Central memory CD8-positive, alpha-beta T cell (primary cell): ENCODE measurements at regions not wholly inside any gene's neighbourhood (a gene's known extent, or its start where the extent isn't known, plus 50 kb on each side); places are given as distances from the start of the nearest gene placed in this dataset.
"Not testable (repeated sequence)": the region's sequence is repeated elsewhere in the genome, so short reads cannot be mapped to it uniquely, and the experiment has no call there.

ENCODE experiments used
- ATAC-seq: fragments of 150-1000 bp; cut with Tn5 transposase; replicated peaks from 2 replicates; pipeline ENCODE4 v1.10.0; 2022; ENCODE audit warnings: mild to moderate bottlenecking, moderate FRiP score, moderate number of reproducible peaks; ENCODE audit not compliant: poor library complexity, severe bottlenecking; ENCODE audit errors: extremely low read depth
- DNase-seq, 2 donors: peaks; one replicate each; pipeline ENCODE4 v3.0.0; 2021; ENCODE audit warnings: low spot score in 2 of 2
- H3K27ac Mint-ChIP-seq: one replicate; pipeline ENCODE4 v1.8.0; 2022; ENCODE audit warnings: low read depth, mild to moderate bottlenecking, moderate library complexity, mixed read lengths
- H3K27me3 Mint-ChIP-seq: one replicate; pipeline ENCODE4 v1.8.0; 2022; ENCODE audit warnings: mixed read lengths
- H3K36me3 Mint-ChIP-seq: one replicate; pipeline ENCODE4 v1.8.0; 2022; ENCODE audit warnings: mild to moderate bottlenecking, moderate library complexity, mixed read lengths; ENCODE audit not compliant: insufficient read depth
- H3K4me1 Mint-ChIP-seq: one replicate; pipeline ENCODE4 v1.8.0; 2022; ENCODE audit warnings: mixed read lengths
- H3K4me3 Mint-ChIP-seq: one replicate; pipeline ENCODE4 v1.8.0; 2022; ENCODE audit warnings: mild to moderate bottlenecking, moderate library complexity, mixed read lengths
- H3K9me3 Mint-ChIP-seq: one replicate; pipeline ENCODE4 v1.8.0; 2022; ENCODE audit warnings: mixed read lengths

DNA sequence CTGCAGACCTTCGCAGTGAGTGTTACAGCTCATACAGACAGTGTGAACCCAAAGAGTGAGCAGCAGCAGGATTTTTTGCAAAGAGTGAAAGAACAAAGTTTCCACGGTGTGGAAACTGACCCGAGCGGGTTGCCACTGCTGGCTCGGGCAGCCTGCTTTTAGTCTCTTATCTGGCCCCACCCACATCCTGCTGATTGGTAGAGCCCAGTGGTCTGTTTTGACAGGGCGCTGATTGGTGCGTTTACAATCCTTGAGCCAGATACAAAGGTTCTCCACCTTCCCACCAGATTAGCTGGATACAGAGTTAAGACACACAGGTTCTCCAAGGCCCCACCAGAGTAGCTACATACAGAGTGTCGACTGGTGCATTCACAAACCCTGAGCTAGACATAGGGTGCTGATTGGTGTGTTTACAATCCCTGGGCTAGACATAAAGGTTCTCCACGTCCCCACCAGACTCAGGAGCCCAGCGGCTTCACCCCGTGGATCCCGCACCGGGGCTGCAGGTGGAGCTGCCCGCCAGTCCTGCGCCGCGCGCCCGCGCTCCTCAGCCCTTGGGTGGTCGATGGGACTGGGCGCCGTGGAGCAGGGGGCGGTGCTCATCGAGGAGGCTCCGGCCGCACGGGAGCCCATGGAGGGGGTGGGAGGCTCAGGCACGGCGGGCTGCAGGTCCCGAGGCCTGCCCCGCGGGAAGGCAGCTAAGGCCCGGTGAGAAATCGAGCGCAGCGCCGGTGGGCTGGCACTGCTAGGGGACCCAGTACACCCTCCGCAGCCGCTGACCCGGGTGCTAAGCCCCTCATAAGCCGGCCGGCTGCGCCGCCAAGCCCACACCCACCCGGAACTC lies 102.8 kb upstream of the KMT2C start:
- not testable (repeated sequence) for DNase-seq, H3K4me3 Mint-ChIP-seq, H3K9me3 Mint-ChIP-seq, H3K27ac Mint-ChIP-seq, H3K4me1 Mint-ChIP-seq, H3K36me3 Mint-ChIP-seq, ATAC-seq
- H3K27me3 Mint-ChIP-seq: peaks cover 14% of the 10 kb centered on the region

GRCh38 chr7:152537639-152538038 lies 101.8 kb upstream of the KMT2C start:
- Mint-ChIP-seq H3K4me1 (no peaks in the 10 kb centered on the region), H3K4me3 (no peak overlapping the region), H3K36me3 (no peaks in the 10 kb centered on the region), H3K27me3 (peaks cover 14% of the 10 kb centered on the region), H3K27ac (no peak overlapping the region), H3K9me3 (no peaks in the 10 kb centered on the region)
- no peak for ATAC-seq
- no peak for DNase-seq

DNA sequence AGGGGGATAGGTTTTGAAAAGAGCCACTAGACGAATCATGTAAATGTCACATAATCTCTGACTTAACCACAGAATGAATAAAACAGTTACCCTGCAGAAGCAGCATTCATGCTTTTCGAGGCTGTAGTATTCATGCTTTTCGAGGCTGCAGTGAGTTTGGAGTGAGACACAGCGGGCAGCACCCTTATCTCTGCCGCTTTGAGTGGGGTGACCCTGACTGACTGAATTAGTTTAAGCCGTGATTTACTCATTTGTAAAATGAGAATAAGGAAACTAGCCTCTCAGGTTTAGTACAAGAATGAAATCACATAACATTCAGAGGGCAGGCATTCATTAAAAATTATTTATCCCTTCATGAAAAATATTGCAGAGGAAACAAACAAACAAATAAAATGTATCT lies 92.8 kb upstream of the KMT2C start:
- Mint-ChIP-seq H3K36me3 (no peaks in the 10 kb centered on the region), H3K4me1 (no peaks in the 10 kb centered on the region), H3K4me3 (no peak overlapping the region), H3K27me3 (peaks cover 7% of the 10 kb centered on the region), H3K27ac (no peak overlapping the region), H3K9me3 (no peaks in the 10 kb centered on the region)
- DNase-seq (no peak), ATAC-seq (no peak)

- H3K9me3 Mint-ChIP-seq: no peaks in the 10 kb centered on the region
- no peaks in the 10 kb centered on the region for H3K36me3 Mint-ChIP-seq
- no peaks in the 10 kb centered on the region for H3K4me1 Mint-ChIP-seq
- DNase-seq (no peak), ATAC-seq (no peak)
- peaks cover 11% of the 10 kb centered on the region for H3K27me3 Mint-ChIP-seq
- H3K27ac Mint-ChIP-seq: no peak overlapping the region
- H3K4me3 Mint-ChIP-seq: no peak overlapping the region
Measured at GRCh38 chr7:152527610-152528032, 91.8 kb upstream of the KMT2C start.

DNA sequence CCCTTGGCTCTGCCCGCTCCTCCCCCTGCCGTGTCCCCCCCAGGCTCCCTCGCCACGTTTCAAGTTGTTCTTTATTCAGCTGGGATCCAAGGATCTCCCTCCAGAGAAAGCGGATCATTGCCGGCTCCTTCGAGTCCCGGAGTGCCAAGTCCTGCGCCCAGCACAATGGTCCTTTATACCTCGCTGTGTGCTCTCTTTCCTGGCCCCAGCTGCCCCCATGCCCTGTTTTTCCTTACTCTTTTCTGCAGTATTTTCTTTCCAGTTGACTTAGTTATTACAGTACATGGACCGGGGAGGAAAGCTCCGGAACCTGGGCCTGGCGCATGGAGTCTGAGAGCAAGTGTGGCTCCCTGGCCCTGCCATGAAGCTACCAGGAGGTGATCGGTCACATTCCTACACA lies 88.1 kb upstream of the KMT2C start:
- no peaks in the 10 kb centered on the region for H3K36me3 Mint-ChIP-seq
- no peaks in the 10 kb centered on the region for H3K9me3 Mint-ChIP-seq
- no peaks in the 10 kb centered on the region for H3K4me1 Mint-ChIP-seq
- ATAC-seq: no peak
- H3K27me3 Mint-ChIP-seq: peaks cover 11% of the 10 kb centered on the region
- H3K27ac Mint-ChIP-seq: no peak overlapping the region
- no peak overlapping the region for H3K4me3 Mint-ChIP-seq
- no peak for DNase-seq

DNA sequence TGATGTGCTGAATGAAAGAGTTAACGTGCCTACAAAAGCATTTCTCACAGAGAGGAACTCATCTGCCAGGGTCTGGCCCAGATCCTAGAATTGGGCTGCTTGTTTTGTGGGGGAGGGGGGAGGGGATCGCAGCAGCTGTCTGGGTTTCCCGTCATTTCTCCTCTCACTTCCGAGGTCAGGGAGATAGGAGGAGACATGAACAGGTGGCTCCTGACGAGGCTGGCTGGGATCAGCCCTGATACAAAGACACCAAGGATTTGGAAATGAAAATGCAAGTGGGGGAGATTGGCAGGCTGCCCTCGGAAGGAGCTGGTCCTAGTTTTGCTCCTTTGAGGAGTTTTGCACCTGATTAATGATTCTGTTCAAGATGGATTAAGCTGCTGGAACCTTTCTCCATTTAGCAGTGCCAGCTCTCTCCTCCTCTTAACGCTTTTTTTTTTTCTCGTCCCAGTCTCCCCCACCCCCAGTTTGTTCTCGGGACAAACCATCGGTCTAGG lies 86.8 kb upstream of the KMT2C start:
- peaks cover 11% of the 10 kb centered on the region for H3K27me3 Mint-ChIP-seq
- no peak overlapping the region for H3K27ac Mint-ChIP-seq
- H3K9me3 Mint-ChIP-seq: no peaks in the 10 kb centered on the region
- H3K36me3 Mint-ChIP-seq: no peaks in the 10 kb centered on the region
- ATAC-seq (no peak), DNase-seq (no peak)
- H3K4me1 Mint-ChIP-seq: no peaks in the 10 kb centered on the region
- no peak overlapping the region for H3K4me3 Mint-ChIP-seq

DNA sequence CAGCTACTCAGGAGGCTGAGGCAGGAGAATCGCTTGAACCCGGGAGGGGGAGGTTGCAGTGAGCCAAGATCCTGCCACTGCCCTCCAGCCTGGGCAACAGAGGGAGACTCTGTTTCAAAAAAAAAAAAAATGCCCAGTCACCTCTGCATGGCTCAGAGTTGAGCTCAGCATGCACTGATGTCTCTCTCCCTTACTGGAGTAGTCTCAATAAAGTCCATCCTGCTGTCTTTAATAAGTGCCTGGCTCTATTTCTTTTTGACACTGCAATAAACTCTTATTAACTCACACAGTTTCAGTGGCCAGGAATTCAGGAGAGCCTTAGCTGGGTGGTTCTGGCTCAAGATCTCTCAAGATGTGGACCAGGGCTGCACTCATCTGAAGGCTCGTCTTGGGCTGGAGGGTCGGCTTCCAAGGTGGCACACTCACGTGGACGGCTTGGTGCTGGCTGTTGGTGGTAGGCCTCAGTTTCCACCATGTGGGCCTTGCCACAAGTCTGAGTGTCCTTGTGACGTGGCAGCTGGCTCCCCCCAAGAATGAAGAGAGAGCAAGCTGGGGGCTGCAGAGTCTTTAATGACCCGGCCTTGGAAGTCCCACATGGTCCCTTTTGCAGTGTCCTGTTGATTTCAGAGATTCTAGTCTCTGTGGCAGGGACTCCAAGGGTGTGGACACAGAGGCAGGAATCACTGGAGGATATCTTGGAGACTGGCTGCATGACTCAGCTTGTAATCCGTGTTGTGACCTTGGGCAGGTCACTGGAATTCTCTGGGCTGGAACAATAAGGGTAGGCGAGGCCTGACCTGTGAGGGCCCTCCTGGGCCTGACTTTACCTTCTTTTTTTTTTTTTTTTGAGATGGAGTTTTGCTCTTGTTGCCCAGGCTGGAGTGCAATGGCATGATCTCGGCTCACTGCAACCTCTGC lies 85.9 kb upstream of the KMT2C start:
- H3K9me3 Mint-ChIP-seq: no peaks in the 10 kb centered on the region
- peaks cover 11% of the 10 kb centered on the region for H3K27me3 Mint-ChIP-seq
- no peak overlapping the region for H3K4me3 Mint-ChIP-seq
- H3K27ac Mint-ChIP-seq: no peak overlapping the region
- H3K4me1 Mint-ChIP-seq: no peaks in the 10 kb centered on the region
- DNase-seq: no peak
- no peaks in the 10 kb centered on the region for H3K36me3 Mint-ChIP-seq
- no peak for ATAC-seq

GRCh38 chr7:152520861-152521302 lies 85.1 kb upstream of the KMT2C start:
- H3K9me3 Mint-ChIP-seq: no peaks in the 10 kb centered on the region
- DNase-seq: no peak
- H3K4me1 Mint-ChIP-seq: no peaks in the 10 kb centered on the region
- H3K27me3 Mint-ChIP-seq: peaks cover 11% of the 10 kb centered on the region
- H3K4me3 Mint-ChIP-seq: no peak overlapping the region
- peaks cover 2% of the 10 kb centered on the region for H3K36me3 Mint-ChIP-seq
- H3K27ac Mint-ChIP-seq: no peak overlapping the region
- ATAC-seq: no peak

- no peaks in the 10 kb centered on the region for H3K4me1 Mint-ChIP-seq
- H3K27me3 Mint-ChIP-seq: peaks cover 10% of the 10 kb centered on the region
- DNase-seq (no peak), ATAC-seq (no peak)
- peaks cover 2% of the 10 kb centered on the region for H3K36me3 Mint-ChIP-seq
- no peak overlapping the region for H3K27ac Mint-ChIP-seq
- no peaks in the 10 kb centered on the region for H3K9me3 Mint-ChIP-seq
- H3K4me3 Mint-ChIP-seq: no peak overlapping the region
Measured at GRCh38 chr7:152519290-152519689, 83.5 kb upstream of the KMT2C start.

GRCh38 chr7:152516216-152516615 lies 80.4 kb upstream of the KMT2C start:
- Mint-ChIP-seq H3K27me3 (no peaks in the 10 kb centered on the region), H3K9me3 (no peaks in the 10 kb centered on the region), H3K36me3 (peaks cover 2% of the 10 kb centered on the region), H3K27ac (no peak overlapping the region), H3K4me1 (no peaks in the 10 kb centered on the region), H3K4me3 (no peak overlapping the region)
- no peak for ATAC-seq
- no peak for DNase-seq

DNA sequence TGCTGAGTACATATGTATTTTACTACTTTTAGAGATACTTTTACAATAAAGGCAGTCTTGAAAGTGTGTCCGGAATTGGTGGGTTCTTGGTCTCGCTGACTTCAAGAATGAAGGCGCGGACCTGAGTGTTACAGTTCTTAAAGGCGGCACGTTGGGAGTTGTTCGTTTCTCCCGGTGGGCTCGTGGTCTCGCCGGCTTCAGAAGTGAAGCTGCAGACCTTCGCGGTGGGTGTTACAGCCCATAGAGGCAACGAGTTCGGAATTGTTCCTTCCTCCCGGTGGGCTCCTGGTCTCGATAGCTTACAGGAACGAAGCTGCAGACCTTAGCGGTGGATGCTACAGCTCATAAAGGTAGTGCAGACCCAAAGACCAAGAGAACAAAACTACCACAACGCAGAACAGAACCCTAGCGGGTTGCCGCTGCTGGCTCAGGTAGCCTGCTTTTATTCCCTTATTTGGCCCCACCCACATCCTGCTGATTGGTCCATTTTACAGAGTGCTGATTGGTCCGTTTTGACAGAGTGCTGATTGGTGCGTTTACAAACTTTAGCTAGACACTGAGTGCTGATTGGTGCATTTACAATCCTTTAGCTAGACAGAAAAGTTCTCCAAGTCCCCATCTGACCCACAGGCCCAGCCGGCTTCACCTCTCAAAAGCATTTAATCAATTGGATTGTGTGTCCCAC lies 79.6 kb upstream of the KMT2C start:
- H3K4me3 Mint-ChIP-seq, H3K27ac Mint-ChIP-seq, H3K36me3 Mint-ChIP-seq, H3K9me3 Mint-ChIP-seq, ATAC-seq, DNase-seq, H3K27me3 Mint-ChIP-seq, H3K4me1 Mint-ChIP-seq: not testable (repeated sequence)

GRCh38 chr7:152514771-152515105 lies 78.9 kb upstream of the KMT2C start:
- Mint-ChIP-seq H3K27me3 (no peaks in the 10 kb centered on the region), H3K36me3 (peaks cover 2% of the 10 kb centered on the region), H3K9me3 (no peaks in the 10 kb centered on the region), H3K4me3 (no peak overlapping the region), H3K4me1 (no peaks in the 10 kb centered on the region), H3K27ac (no peak overlapping the region)
- DNase-seq: no peak
- no peak for ATAC-seq
